SKM-1 treated with dmso at 0.1 percent for 144 hours (cell line): ENCODE measurements at regions not wholly inside any gene's neighbourhood (a gene's known extent, or its start where the extent isn't known, plus 50 kb on each side); places are given as distances from the start of the nearest gene placed in this dataset.
A peak's percentile ranks its signal among the peaks of the same experiment; 100 is the strongest.

Source experiments
- DNase-seq: peaks from one replicate; lab custom pipeline; 2025; ENCODE audit not compliant: unreplicated experiment; lab: John Stamatoyannopoulos, UW

DNA sequence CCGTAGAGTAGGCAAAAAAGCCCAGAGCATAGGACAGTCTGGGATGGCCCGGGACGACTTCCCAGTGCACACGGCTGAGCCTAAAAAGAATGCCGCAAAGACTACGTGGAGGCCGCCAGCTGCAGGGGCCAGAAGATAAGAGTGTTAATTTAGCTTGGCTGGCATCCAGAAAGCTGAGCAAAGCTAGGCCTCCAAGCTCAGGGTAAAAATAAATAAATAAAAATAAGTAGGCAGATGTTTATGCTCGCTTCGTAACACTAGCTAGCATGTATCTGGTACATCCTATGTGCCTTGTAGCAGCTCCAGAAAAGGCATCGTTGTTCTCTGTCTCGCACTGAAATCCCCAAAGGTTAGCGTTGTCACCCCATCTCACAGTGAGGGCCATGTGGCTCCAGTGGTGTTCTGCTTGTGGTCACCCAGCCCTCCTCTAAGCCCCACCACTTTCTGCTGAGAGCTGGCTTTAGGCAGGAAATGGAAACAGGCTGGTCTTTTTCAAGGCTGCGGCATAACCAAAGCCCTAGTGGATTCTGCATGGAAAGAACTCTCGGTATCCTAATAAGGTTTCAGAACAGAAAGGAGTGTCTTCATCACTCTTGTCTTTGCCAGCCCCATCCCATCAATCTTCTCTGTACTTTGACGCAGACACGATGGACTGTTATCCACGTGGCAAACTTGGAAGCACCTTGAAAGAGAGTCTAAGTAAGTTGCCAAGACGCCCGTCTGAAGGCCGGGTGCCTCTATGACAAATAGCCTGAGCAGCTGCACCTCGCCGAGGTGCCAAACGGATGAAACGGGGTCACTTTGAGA lies 58.1 kb upstream of the MEF2A start:
- DNase-seq = no peak

DNA sequence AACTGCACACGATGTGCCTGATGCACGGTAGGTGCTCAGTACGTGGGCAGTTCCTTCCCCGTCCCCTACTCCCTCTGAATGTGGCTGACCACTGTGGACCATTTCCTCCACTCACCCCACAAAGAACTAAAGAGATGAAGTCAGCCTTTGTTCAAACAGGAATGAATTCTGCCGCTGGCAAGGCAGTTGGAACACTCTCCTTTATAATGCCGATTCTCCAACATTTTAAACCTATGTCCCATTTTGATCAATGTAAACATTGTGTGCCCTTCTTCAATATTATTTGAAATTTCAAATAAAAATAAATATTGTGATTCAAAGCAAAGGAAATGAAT lies 57.5 kb upstream of the MEF2A start:
- DNase-seq = no peak

- no peak for DNase-seq
These were observed 56.9 kb upstream of the MEF2A start for GRCh38 chr15:99508852-99509251.

- peak; percentile 53 for DNase-seq
These were observed 55.9 kb upstream of the MEF2A start for GRCh38 chr15:99509686-99510461.

DNA sequence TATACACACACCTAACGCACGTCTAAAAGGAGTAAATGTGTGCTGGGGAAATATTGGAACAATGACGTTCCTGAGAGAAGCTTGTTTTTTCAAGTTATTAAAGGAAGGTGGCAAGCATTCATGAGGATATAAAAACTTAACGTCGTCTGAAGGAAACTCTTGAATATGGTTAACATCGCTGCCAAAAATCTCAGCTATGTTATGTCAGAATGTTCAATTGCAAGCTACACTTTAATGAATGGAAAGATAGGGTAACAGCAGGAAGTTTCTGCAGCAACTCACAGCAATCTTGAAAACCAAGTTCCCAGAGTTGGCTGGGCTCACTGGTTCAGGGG lies 54.3 kb upstream of the MEF2A start:
- DNase-seq = no peak

GRCh38 chr15:99511866-99512661 lies 53.7 kb upstream of the MEF2A start:
- DNase-seq = no peak

DNA sequence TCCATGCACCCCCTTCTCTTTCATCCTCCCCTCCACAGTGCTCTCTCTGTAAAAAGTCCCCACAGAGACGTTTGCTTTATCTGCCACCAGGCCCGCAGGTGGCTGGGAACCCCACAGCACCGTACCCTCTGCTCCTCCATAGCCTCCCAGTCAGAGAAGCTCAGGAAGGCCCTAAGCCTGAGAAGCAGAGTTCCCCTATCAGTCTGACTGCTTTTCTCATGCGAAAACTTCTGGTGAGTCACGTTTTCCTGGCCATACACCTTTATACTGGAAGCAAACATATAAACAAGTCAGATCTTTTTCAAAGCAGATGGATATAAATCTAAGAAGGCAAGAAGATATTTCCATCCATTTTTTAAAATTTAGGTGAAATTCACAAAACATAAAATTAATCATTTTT lies 51.5 kb upstream of the MEF2A start:
- DNase-seq = no peak
